ENCODE measurements at regions not wholly inside any gene's neighbourhood (a gene's known extent, or its start where the extent isn't known, plus 50 kb on each side); places are given as distances from the start of the nearest gene placed in this dataset.

DNA sequence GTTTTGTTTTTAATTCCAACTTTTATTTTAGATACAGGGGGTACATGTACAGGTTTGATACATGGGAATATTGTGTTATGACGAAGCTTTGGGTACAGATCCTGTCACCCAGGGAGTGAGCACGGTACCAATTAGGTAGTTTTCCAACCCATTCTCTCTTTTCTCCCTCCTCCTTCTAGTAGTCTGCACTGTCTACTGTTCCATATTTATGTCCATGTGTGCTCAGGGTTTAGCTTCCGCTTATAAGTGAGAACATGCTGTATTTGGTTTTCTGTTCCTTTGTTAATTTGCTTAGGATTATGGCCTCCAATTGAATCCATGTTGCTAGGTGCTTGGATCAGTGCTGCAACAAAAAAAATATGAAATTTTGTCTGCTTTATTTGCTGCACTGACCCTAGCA lies 659.3 kb upstream of the TMEFF2 start:
- DNase-seq: no peak
- Histone ChIP-seq H4K12ac (ENCODE audit: low read depth, low read length) (no peak overlapping the region), H2BK120ac (ENCODE audit: insufficient read depth, low read length, poor library complexity) (no peak overlapping the region), H3K4me2 (ENCODE audit: low read length) (no peak overlapping the region), H4K8ac (ENCODE audit: low read depth, low read length) (no peak overlapping the region), H3K79me1 (ENCODE audit: low read length) (no peaks in the 10 kb centered on the region), H3K14ac (ENCODE audit: low read length) (no peak overlapping the region), H3K23ac (ENCODE audit: low read length) (no peak overlapping the region), H2AK5ac (ENCODE audit: low read length) (no peak overlapping the region), H3K36me3 (ENCODE audit: control insufficient read depth in 1 of 2, insufficient read depth in 2 of 2, low read length in 2 of 2) (no peaks in the 10 kb centered on the region), H4K91ac (ENCODE audit: low read depth, low read length) (no peak overlapping the region), H3K27ac (ENCODE audit: low read depth, low read length) (no peak overlapping the region), H3K9me3 (ENCODE audit: insufficient read depth, low read depth, low read length) (no peaks in the 10 kb centered on the region), H3K4me1 (ENCODE audit: control insufficient read depth in 1 of 2, insufficient read depth in 2 of 2, low read length in 2 of 2) (no peaks in the 10 kb centered on the region), H3K4ac (ENCODE audit: low read depth, low read length) (no peak overlapping the region), H2BK5ac (ENCODE audit: low read depth, low read length, poor library complexity) (no peak overlapping the region), H2BK12ac (ENCODE audit: low read length) (no peak overlapping the region), H3K9ac (ENCODE audit: low read length) (no peak overlapping the region), H3K79me2 (ENCODE audit: control insufficient read depth, insufficient read depth, low read length, poor library complexity) (no peaks in the 10 kb centered on the region), H2AFZ (ENCODE audit: insufficient read depth, low read length, poor library complexity) (no peak overlapping the region), H3K18ac (ENCODE audit: low read length) (no peak overlapping the region), H3K4me3 (ENCODE audit: low read depth, low read length) (no peak overlapping the region), H3K27me3 (ENCODE audit: insufficient read depth, low read length) (no peaks in the 10 kb centered on the region)
- WGBS (ENCODE audit: extremely low coverage, insufficient coverage, insufficient read length): no CpG with 5 or more reads among the region's 3 CpGs

GRCh38 chr2:192828947-192829346 lies 634.2 kb upstream of the TMEFF2 start:
- Histone ChIP-seq H3K4ac (ENCODE audit: low read depth, low read length) (no peak overlapping the region), H2AFZ (ENCODE audit: insufficient read depth, low read length, poor library complexity) (no peak overlapping the region), H4K8ac (ENCODE audit: low read depth, low read length) (no peak overlapping the region), H2BK120ac (ENCODE audit: insufficient read depth, low read length, poor library complexity) (no peak overlapping the region), H3K23ac (ENCODE audit: low read length) (no peak overlapping the region), H3K27me3 (ENCODE audit: insufficient read depth, low read length) (no peaks in the 10 kb centered on the region), H3K4me2 (ENCODE audit: low read length) (no peak overlapping the region), H3K4me1 (ENCODE audit: control insufficient read depth in 1 of 2, insufficient read depth in 2 of 2, low read length in 2 of 2) (no peaks in the 10 kb centered on the region), H3K79me1 (ENCODE audit: low read length) (no peaks in the 10 kb centered on the region), H2AK5ac (ENCODE audit: low read length) (no peak overlapping the region), H3K36me3 (ENCODE audit: control insufficient read depth in 1 of 2, insufficient read depth in 2 of 2, low read length in 2 of 2) (no peaks in the 10 kb centered on the region), H3K27ac (ENCODE audit: low read depth, low read length) (no peak overlapping the region), H3K79me2 (ENCODE audit: control insufficient read depth, insufficient read depth, low read length, poor library complexity) (no peaks in the 10 kb centered on the region), H3K4me3 (ENCODE audit: low read depth, low read length) (no peak overlapping the region), H2BK5ac (ENCODE audit: low read depth, low read length, poor library complexity) (no peak overlapping the region), H3K14ac (ENCODE audit: low read length) (no peak overlapping the region), H3K9me3 (ENCODE audit: insufficient read depth, low read depth, low read length) (peaks cover 2% of the 10 kb centered on the region), H3K18ac (ENCODE audit: low read length) (no peak overlapping the region), H2BK12ac (ENCODE audit: low read length) (no peak overlapping the region), H4K12ac (ENCODE audit: low read depth, low read length) (no peak overlapping the region), H3K9ac (ENCODE audit: low read length) (no peak overlapping the region), H4K91ac (ENCODE audit: low read depth, low read length) (no peak overlapping the region)
- DNase-seq: no peak
- no CpG with 5 or more reads among the region's 6 CpGs for WGBS (ENCODE audit: extremely low coverage, insufficient coverage, insufficient read length)

DNA sequence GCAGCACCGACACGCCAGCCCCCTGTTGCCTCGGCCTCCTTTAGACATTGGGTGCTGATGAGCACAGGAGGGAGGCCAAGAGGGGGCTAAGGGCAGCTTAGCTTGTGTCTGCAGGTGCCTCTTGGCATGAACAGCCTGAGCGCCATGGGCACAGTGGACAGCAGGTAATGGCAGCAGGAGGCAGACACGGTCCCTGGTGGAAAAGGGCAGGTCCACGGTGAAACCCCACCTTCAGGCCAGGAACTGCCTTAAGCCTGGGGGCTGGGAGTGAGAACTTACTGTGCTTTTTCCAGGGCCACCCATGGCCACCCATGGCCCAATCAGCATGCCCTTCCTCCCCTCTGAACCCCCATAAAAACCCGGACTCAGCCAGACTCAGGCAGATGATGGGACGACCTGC lies 633.4 kb upstream of the TMEFF2 start:
- H3K9ac ChIP-seq (ENCODE audit: low read length): peak overlapping the region; percentile 36
- H3K79me2 ChIP-seq (ENCODE audit: control insufficient read depth, insufficient read depth, low read length, poor library complexity): no peaks in the 10 kb centered on the region
- no peak overlapping the region for H2AFZ ChIP-seq (ENCODE audit: insufficient read depth, low read length, poor library complexity)
- H3K18ac ChIP-seq (ENCODE audit: low read length): no peak overlapping the region
- DNase-seq: no peak
- no peak overlapping the region for H2BK12ac ChIP-seq (ENCODE audit: low read length)
- H3K14ac ChIP-seq (ENCODE audit: low read length): no peak overlapping the region
- H3K4ac ChIP-seq (ENCODE audit: low read depth, low read length): no peak overlapping the region
- no peak overlapping the region for H2BK120ac ChIP-seq (ENCODE audit: insufficient read depth, low read length, poor library complexity)
- no CpG with 5 or more reads among the region's 8 CpGs for WGBS (ENCODE audit: extremely low coverage, insufficient coverage, insufficient read length)
- no peaks in the 10 kb centered on the region for H3K36me3 ChIP-seq (ENCODE audit: control insufficient read depth in 1 of 2, insufficient read depth in 2 of 2, low read length in 2 of 2)
- H3K9me3 ChIP-seq (ENCODE audit: insufficient read depth, low read depth, low read length): peaks cover 2% of the 10 kb centered on the region
- H3K27ac ChIP-seq (ENCODE audit: low read depth, low read length): no peak overlapping the region
- H3K4me3 ChIP-seq (ENCODE audit: low read depth, low read length): no peak overlapping the region
- H3K4me2 ChIP-seq (ENCODE audit: low read length): no peak overlapping the region
- H3K27me3 ChIP-seq (ENCODE audit: insufficient read depth, low read length): no peaks in the 10 kb centered on the region
- no peak overlapping the region for H4K8ac ChIP-seq (ENCODE audit: low read depth, low read length)
- H2BK5ac ChIP-seq (ENCODE audit: low read depth, low read length, poor library complexity): no peak overlapping the region
- H4K12ac ChIP-seq (ENCODE audit: low read depth, low read length): no peak overlapping the region
- no peaks in the 10 kb centered on the region for H3K4me1 ChIP-seq (ENCODE audit: control insufficient read depth in 1 of 2, insufficient read depth in 2 of 2, low read length in 2 of 2)
- H3K79me1 ChIP-seq (ENCODE audit: low read length): no peaks in the 10 kb centered on the region
- H3K23ac ChIP-seq (ENCODE audit: low read length): no peak overlapping the region
- no peak overlapping the region for H2AK5ac ChIP-seq (ENCODE audit: low read length)
- no peak overlapping the region for H4K91ac ChIP-seq (ENCODE audit: low read depth, low read length)

DNA sequence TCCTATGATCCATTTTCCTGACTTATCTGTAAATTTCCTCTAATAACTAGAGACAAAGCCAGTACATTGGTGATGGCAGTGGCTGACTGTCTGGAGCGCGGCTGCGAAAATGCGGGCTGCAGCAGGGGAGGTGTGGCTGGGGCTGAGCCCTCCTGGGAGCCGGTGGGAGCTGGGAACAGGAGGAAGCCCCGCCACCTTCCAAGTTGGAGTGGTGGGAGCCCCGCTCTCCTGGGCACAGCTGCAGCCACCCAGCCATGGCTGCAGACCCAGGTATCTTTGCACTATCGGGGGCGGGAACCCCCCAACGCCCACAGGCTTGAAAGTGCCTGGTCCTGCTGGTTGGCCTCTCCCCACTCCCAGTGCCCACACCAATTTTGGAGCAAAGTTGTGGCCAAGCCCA lies 633.0 kb upstream of the TMEFF2 start:
- no peak overlapping the region for H3K4me2 ChIP-seq (ENCODE audit: low read length)
- H4K8ac ChIP-seq (ENCODE audit: low read depth, low read length): no peak overlapping the region
- no peak overlapping the region for H2BK5ac ChIP-seq (ENCODE audit: low read depth, low read length, poor library complexity)
- WGBS (ENCODE audit: extremely low coverage, insufficient coverage, insufficient read length): no CpG with 5 or more reads among the region's 10 CpGs
- H3K4ac ChIP-seq (ENCODE audit: low read depth, low read length): no peak overlapping the region
- no peak overlapping the region for H2AFZ ChIP-seq (ENCODE audit: insufficient read depth, low read length, poor library complexity)
- no peak overlapping the region for H3K18ac ChIP-seq (ENCODE audit: low read length)
- no peaks in the 10 kb centered on the region for H3K4me1 ChIP-seq (ENCODE audit: control insufficient read depth in 1 of 2, insufficient read depth in 2 of 2, low read length in 2 of 2)
- no peak overlapping the region for H3K4me3 ChIP-seq (ENCODE audit: low read depth, low read length)
- no peak overlapping the region for H3K9ac ChIP-seq (ENCODE audit: low read length)
- no peak overlapping the region for H3K23ac ChIP-seq (ENCODE audit: low read length)
- H2BK12ac ChIP-seq (ENCODE audit: low read length): no peak overlapping the region
- H3K79me1 ChIP-seq (ENCODE audit: low read length): no peaks in the 10 kb centered on the region
- H3K36me3 ChIP-seq (ENCODE audit: control insufficient read depth in 1 of 2, insufficient read depth in 2 of 2, low read length in 2 of 2): no peaks in the 10 kb centered on the region
- no peak overlapping the region for H2BK120ac ChIP-seq (ENCODE audit: insufficient read depth, low read length, poor library complexity)
- H4K12ac ChIP-seq (ENCODE audit: low read depth, low read length): no peak overlapping the region
- H3K9me3 ChIP-seq (ENCODE audit: insufficient read depth, low read depth, low read length): peaks cover 2% of the 10 kb centered on the region
- no peaks in the 10 kb centered on the region for H3K79me2 ChIP-seq (ENCODE audit: control insufficient read depth, insufficient read depth, low read length, poor library complexity)
- no peak overlapping the region for H3K27ac ChIP-seq (ENCODE audit: low read depth, low read length)
- no peak for DNase-seq
- H3K14ac ChIP-seq (ENCODE audit: low read length): no peak overlapping the region
- no peak overlapping the region for H4K91ac ChIP-seq (ENCODE audit: low read depth, low read length)
- H2AK5ac ChIP-seq (ENCODE audit: low read length): no peak overlapping the region
- no peaks in the 10 kb centered on the region for H3K27me3 ChIP-seq (ENCODE audit: insufficient read depth, low read length)

All from trophoblast cell (in vitro differentiated cells and primary cell).